ACC112 (cell line): ENCODE measurements at regions not wholly inside any gene's neighbourhood (a gene's known extent, or its start where the extent isn't known, plus 50 kb on each side); places are given as distances from the start of the nearest gene placed in this dataset.

Experiments used
- H2AFZ ChIP-seq: fragments of 200-600 bp; sonication (generic); one replicate; pipeline ENCODE4 v1.6.0; 2017; ENCODE audit warnings: antibody characterized with exemption, low read length; ENCODE audit not compliant: unreplicated experiment
- H3K27ac ChIP-seq: fragments of 200-600 bp; sonication (generic); 2 replicates; pipeline ENCODE4 v1.5.1; 2014; ENCODE audit warnings: low read depth, mild to moderate bottlenecking, antibody characterized with exemption, low read length, moderate library complexity
- H3K27me3 ChIP-seq: fragments of 200-600 bp; sonication (generic); 2 replicates; pipeline ENCODE4 v1.6.1; 2014; ENCODE audit warnings: mild to moderate bottlenecking, antibody characterized with exemption, low read length, moderate library complexity, mixed read lengths; ENCODE audit not compliant: insufficient read depth
- H3K36me3 ChIP-seq: fragments of 200-600 bp; sonication (generic); 2 replicates; pipeline ENCODE4 v1.6.1; 2016; ENCODE audit warnings: mild to moderate bottlenecking, antibody characterized with exemption, low read length, moderate library complexity, mixed read lengths; ENCODE audit not compliant: insufficient read depth
- H3K4me1 ChIP-seq: fragments of 200-600 bp; sonication (generic); one replicate; pipeline ENCODE4 v1.6.1; 2016; ENCODE audit warnings: low read length, mixed read lengths; ENCODE audit not compliant: insufficient read depth, unreplicated experiment, control insufficient read depth
- H3K4me3 ChIP-seq: fragments of 200-600 bp; sonication (generic); 2 replicates; pipeline ENCODE4 v1.5.1; 2014; ENCODE audit warnings: mild to moderate bottlenecking, low read depth, low read length
- H3K79me2 ChIP-seq: fragments of 200-600 bp; sonication (generic); one replicate; pipeline ENCODE4 v1.6.0; 2016; ENCODE audit warnings: low read length; ENCODE audit not compliant: control insufficient read depth, unreplicated experiment, insufficient read depth

DNA sequence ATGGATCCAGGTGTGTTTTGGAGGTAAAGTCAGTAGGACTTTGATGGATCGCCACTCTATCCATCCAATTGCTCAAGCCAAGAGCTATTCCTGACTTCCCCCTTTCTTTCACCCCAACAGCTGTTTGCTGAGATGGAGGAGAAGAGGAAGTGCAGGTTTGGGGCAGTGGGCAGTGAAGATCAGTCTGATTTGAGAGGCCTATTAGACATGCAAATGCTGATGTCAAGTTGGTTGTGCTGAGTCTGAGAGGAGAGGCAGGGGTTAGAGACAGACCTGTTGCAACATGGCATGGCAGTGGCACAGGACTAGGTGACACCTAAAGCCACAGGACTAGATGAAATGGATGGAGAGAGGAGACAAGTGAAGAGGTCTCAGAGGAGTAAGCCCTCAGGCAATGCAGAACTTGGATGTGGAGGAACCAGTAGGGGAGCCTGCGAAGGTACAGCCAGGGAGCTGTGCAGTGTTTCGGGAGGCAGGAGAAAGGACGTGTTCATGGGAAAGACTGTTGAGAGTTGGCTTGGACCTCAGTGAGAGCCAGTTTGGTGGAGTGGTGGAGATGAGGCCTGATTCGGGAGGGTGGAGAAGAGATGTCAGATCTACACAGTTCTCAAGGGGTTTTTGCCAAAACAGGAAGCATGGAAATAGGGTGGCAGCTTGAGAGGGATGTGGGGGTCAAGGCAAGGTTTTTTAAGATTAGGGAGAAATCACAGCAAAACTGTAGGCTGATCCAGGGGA lies 175.0 kb downstream of the MACROH2A1 start:
- H2AFZ ChIP-seq: no peak overlapping the region

DNA sequence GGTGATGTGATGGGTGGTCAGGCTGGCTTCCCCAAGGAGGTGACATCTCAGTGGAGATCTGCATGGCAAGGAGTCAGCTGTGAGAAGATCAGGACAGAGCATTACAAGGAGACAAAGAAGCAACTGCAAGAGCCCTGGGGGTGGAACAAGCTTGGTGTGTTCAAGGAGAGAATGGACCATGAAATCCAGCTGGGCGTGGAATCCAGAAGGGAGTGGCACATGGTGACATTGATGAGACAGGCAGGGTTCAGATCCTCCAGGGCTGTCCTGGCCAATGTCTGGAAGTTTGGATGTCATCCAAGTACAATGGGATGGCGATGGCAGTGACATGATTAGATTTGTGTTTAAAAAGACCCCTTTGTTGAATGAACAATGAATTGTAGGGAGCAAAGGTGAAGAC lies 175.6 kb downstream of the MACROH2A1 start:
- H3K27ac ChIP-seq: no peak overlapping the region
- H3K4me3 ChIP-seq: no peak overlapping the region
- no peak overlapping the region for H2AFZ ChIP-seq
- H3K4me1 ChIP-seq: no peaks in the 10 kb centered on the region
- no peaks in the 10 kb centered on the region for H3K27me3 ChIP-seq
- no peaks in the 10 kb centered on the region for H3K36me3 ChIP-seq
- H3K79me2 ChIP-seq: no peaks in the 10 kb centered on the region

More for the DNA sequence above, 175.0 kb downstream of the MACROH2A1 start:
- Histone ChIP-seq H3K27me3 (no peaks in the 10 kb centered on the region), H3K4me1 (no peaks in the 10 kb centered on the region), H3K36me3 (no peaks in the 10 kb centered on the region), H3K79me2 (no peaks in the 10 kb centered on the region), H3K27ac (no peak overlapping the region), H3K4me3 (no peak overlapping the region)

DNA sequence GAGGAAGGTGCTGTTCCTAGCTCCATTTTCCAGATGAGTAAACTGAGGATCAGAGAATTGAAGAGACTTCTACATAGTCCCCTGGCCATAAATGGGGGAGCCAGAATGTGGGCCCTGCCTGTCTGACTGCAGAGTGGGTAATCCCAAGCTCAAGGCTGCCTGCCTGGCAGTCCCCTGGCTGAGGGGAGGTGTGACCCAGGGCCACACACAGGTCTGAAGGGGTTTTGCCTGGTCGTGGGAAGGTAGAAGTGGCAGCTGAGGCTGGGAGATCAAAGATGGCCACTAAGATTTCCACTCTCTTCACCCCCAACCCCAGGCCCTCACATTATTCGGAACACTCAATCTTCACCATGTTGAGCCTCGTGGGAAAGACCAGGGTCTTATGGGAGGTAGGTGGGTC lies 176.3 kb downstream of the MACROH2A1 start:
- no peak overlapping the region for H3K27ac ChIP-seq
- no peaks in the 10 kb centered on the region for H3K36me3 ChIP-seq
- no peak overlapping the region for H2AFZ ChIP-seq
- no peaks in the 10 kb centered on the region for H3K27me3 ChIP-seq
- H3K4me1 ChIP-seq: no peaks in the 10 kb centered on the region
- H3K79me2 ChIP-seq: no peaks in the 10 kb centered on the region
- no peak overlapping the region for H3K4me3 ChIP-seq

DNA sequence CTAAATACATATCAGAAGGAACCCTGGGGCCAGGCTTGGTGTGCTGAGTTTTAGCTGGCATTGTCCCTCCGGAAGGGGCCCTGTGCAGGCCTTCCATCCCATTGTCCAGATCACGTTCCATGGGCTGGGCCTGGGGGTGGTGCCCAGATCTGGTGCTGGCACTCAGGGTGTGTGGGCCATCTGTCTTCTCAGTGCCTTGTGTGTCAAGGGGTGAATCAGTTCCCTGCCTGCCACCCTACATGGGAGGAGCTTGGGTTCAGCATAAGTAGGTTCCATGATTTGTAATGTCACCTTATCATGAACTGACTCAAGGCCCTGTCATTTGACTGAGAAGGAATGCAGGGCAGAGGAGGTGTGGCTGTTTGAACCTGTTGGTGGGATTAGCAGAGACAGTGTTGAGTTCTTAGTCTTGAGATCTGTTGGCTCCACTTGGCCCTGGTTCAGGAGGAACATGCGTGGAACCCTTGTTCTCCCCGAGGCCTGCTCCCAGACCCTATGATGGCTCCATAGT lies 176.8 kb downstream of the MACROH2A1 start:
- H3K79me2 ChIP-seq: no peaks in the 10 kb centered on the region
- H2AFZ ChIP-seq: no peak overlapping the region
- no peaks in the 10 kb centered on the region for H3K27me3 ChIP-seq
- no peaks in the 10 kb centered on the region for H3K36me3 ChIP-seq
- H3K27ac ChIP-seq: no peak overlapping the region
- H3K4me3 ChIP-seq: no peak overlapping the region
- H3K4me1 ChIP-seq: no peaks in the 10 kb centered on the region

DNA sequence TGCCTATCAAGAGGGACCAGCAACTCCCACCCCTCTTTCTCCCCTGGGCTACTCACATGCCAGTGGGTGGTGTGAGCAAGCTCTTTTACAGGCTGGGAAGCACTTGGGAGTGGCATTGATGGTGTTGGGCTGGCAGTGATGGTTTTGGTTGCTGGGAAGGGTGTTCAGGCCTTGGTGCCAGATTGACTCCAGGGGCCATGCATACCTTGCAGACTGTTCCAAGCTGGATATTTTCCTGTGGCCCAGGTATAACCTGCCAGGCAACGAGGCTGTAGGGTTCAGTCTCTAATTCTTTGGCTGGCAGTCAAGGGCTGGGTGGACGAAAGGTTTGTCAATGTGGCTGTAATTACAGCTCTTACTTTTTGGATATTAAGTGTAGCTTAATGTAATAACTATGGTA lies 177.3 kb downstream of the MACROH2A1 start:
- no peak overlapping the region for H3K27ac ChIP-seq
- H3K4me3 ChIP-seq: no peak overlapping the region
- H2AFZ ChIP-seq: no peak overlapping the region

GRCh38 chr5:135221187-135221473 lies 177.9 kb downstream of the MACROH2A1 start:
- H2AFZ ChIP-seq: no peak overlapping the region
- no peaks in the 10 kb centered on the region for H3K36me3 ChIP-seq
- H3K4me3 ChIP-seq: no peak overlapping the region

More for the DNA sequence above, 177.3 kb downstream of the MACROH2A1 start:
- no peaks in the 10 kb centered on the region for H3K79me2 ChIP-seq
- no peaks in the 10 kb centered on the region for H3K4me1 ChIP-seq
- H3K27me3 ChIP-seq: no peaks in the 10 kb centered on the region
- H3K36me3 ChIP-seq: no peaks in the 10 kb centered on the region

DNA sequence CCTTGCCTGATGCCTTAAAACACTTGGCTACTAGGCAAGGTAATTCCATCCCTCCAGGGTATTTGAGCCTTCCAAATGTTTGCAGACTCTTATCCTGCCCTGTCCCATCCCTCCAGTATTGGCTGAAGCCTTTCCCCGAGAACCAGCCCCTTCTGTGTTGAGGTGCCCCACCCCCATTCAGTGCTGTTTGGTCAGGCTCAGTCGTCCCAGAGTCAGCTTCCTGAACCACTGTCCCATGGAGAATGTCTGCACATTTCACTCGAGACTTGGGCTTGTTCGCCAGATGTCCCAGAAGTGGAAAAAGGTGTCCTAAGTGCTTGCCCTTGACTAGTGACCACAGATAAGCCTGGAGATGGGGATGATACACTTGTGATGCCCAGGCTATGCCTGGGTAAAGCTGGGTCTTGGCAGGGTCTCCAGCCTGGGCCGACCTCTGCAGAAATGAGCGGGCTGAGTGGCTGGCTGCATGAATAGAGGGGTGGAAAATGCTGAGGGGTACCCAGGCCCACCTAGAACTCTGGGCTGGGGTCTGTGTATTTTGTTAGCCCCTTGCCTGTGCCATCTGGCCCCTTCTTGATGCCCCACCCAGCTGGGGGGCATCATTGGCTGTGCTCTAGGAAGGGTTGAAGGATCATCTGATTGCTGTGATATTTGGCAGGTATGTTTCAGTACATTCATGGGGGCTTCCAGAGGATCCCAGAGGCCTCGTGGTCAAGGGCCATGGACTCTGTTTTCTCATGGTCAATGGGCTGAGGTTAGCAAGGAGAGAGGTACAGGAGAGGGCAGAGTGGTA lies 178.4 kb downstream of the MACROH2A1 start:
- Histone ChIP-seq H3K27me3 (no peaks in the 10 kb centered on the region), H3K36me3 (no peaks in the 10 kb centered on the region), H3K4me1 (no peaks in the 10 kb centered on the region), H3K27ac (no peak overlapping the region), H3K79me2 (no peaks in the 10 kb centered on the region), H2AFZ (no peak overlapping the region), H3K4me3 (no peak overlapping the region)

More at GRCh38 chr5:135221187-135221473, 177.9 kb downstream of the MACROH2A1 start:
- no peaks in the 10 kb centered on the region for H3K79me2 ChIP-seq
- H3K4me1 ChIP-seq: no peaks in the 10 kb centered on the region
- no peaks in the 10 kb centered on the region for H3K27me3 ChIP-seq
- H3K27ac ChIP-seq: no peak overlapping the region

- H3K4me1 ChIP-seq: no peaks in the 10 kb centered on the region
- H3K4me3 ChIP-seq: no peak overlapping the region
- H2AFZ ChIP-seq: no peak overlapping the region
- no peaks in the 10 kb centered on the region for H3K79me2 ChIP-seq
- H3K27me3 ChIP-seq: no peaks in the 10 kb centered on the region
- no peaks in the 10 kb centered on the region for H3K36me3 ChIP-seq
- no peak overlapping the region for H3K27ac ChIP-seq
Observed at GRCh38 chr5:135219868-135220267, 179.2 kb downstream of the MACROH2A1 start.

GRCh38 chr5:135218790-135219568 lies 180.1 kb downstream of the MACROH2A1 start:
- H3K27me3 ChIP-seq: no peaks in the 10 kb centered on the region
- no peaks in the 10 kb centered on the region for H3K79me2 ChIP-seq
- no peaks in the 10 kb centered on the region for H3K36me3 ChIP-seq
- no peak overlapping the region for H3K27ac ChIP-seq
- H3K4me3 ChIP-seq: no peak overlapping the region
- no peak overlapping the region for H2AFZ ChIP-seq
- no peaks in the 10 kb centered on the region for H3K4me1 ChIP-seq

DNA sequence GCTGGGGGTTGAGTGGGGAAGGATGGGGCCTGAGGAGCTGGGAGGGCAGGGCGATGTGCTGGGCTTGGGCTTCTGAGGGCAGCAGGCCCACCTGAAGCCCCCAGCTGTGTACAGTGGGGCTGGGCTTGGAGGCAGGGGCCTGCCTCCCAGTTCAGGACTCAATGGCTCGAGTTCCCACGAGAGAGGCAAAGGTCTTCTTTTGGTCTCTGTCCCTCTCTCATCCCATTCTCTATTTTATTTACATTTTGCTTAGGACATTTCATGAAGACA lies 180.6 kb downstream of the MACROH2A1 start:
- Histone ChIP-seq H2AFZ (no peak overlapping the region), H3K36me3 (no peaks in the 10 kb centered on the region), H3K79me2 (no peaks in the 10 kb centered on the region), H3K4me3 (no peak overlapping the region), H3K4me1 (no peaks in the 10 kb centered on the region), H3K27ac (no peak overlapping the region), H3K27me3 (no peaks in the 10 kb centered on the region)
